ENCODE measurements at regions not wholly inside any gene's neighbourhood (a gene's known extent, or its start where the extent isn't known, plus 50 kb on each side); places are given as distances from the start of the nearest gene placed in this dataset.

GRCh38 chr9:80012557-80013330 is 441.0 kb downstream of the TLE4 start:
- DNase-seq = no peak

GRCh38 chr9:80009204-80009603 is 437.4 kb downstream of the TLE4 start:
- no peak for DNase-seq

DNA sequence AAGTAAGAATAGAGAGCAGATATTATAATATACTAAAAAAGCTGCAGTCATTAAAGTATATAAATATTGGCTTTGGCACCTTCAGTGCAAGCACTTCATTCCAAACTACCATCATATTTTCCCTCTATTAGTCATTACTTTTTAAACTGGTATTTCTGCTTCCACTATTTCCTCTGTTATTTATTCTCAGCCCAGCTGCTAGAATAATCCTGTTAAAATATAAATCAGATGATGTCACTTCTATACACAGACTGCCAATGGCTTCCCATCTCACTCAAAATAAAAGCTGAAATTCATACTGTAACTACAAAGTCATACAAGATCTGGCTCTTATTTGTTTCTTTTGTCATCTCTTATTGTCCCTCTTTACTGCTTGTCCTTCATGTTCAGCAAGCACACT is 432.9 kb downstream of the TLE4 start:
- no peak for DNase-seq

DNA sequence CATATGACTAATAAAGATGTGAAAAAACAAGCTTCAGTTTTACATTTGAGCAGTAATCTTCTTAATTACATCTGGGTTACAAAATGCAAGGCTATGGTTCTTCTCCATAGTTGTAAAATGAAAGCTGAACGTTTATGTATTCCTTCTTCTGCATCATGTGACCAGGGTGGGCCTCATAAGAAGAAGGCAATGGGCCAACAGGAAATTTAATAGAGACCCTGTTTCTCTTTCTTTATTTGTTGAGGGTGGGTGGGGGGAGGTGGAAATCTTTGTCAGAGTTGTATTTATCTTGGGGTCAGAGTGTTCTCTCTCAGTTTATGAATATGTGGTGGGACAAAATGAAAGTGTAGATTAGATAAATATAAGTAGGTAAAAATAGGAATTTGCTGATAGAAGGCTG is 418.8 kb downstream of the TLE4 start:
- no peak for DNase-seq

- DNase-seq = no peak
Measured at GRCh38 chr9:79989079-79989478, 417.3 kb downstream of the TLE4 start.

DNA sequence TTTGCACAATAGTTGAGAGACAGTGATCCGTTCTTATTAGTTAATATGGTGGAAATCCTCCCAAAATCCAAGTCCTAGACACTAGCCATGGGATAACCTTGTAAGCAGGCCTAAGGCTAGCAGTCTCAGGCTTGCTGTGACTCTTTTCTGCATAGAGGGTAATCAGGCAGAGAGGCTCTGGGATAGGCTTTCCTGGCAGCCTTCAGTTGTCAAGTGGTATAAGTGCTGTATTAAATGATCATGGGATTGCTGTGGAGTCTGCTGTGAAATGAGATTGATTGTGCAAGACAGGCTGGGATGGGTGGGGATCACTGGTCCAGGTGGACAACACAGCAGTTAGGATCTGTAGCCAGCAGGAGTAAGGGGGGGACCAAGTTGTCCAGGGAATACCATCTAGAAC is 416.4 kb downstream of the TLE4 start:
- DNase-seq = no peak

- no peak for DNase-seq
Measured at GRCh38 chr9:79986437-79986836, 414.7 kb downstream of the TLE4 start.

- no peak for DNase-seq
Measured at GRCh38 chr9:79985772-79986171, 414.0 kb downstream of the TLE4 start.

GRCh38 chr9:79985264-79985663 is 413.5 kb downstream of the TLE4 start:
- no peak for DNase-seq

GRCh38 chr9:79984429-79985067 is 412.8 kb downstream of the TLE4 start:
- DNase-seq = no peak

- DNase-seq = no peak
Measured at GRCh38 chr9:79980432-79980831, 408.7 kb downstream of the TLE4 start.

- no peak for DNase-seq
Measured at GRCh38 chr9:79977510-79978197, 405.9 kb downstream of the TLE4 start.

- DNase-seq = no peak
Measured at GRCh38 chr9:79977074-79977435, 405.3 kb downstream of the TLE4 start.

- no peak for DNase-seq
Measured at GRCh38 chr9:79976257-79977073, 404.7 kb downstream of the TLE4 start.

DNA sequence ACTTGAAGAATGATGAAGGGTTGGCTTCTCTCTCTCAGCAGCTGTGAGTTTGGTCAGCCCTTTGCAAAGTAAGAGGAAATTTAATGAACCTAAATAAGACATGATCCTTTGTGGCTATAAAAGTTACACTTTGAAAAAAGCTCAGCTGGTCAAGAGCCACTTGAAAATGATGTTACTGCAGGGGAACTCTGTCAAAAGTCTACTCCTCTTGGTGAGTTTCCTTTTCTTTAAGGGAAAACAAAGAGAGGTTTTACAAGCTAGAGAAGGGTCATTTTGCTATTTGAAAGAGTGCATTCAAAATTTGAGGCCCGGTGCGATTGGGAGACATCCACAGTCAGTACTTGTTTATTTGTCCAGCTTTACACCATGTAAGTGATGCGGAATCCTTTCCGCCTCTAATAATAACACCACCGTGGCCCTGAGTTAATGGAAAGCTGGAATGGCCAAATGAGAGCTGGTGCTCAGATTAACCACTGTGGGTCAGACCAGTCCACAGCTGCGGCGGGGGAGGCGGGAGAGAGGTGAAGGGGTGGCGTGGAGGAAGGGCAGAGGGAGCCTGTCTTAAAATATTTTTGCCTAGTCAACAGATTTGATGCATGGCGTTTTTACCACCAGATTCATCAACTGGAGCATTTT is 404.0 kb downstream of the TLE4 start:
- no peak for DNase-seq

DNA sequence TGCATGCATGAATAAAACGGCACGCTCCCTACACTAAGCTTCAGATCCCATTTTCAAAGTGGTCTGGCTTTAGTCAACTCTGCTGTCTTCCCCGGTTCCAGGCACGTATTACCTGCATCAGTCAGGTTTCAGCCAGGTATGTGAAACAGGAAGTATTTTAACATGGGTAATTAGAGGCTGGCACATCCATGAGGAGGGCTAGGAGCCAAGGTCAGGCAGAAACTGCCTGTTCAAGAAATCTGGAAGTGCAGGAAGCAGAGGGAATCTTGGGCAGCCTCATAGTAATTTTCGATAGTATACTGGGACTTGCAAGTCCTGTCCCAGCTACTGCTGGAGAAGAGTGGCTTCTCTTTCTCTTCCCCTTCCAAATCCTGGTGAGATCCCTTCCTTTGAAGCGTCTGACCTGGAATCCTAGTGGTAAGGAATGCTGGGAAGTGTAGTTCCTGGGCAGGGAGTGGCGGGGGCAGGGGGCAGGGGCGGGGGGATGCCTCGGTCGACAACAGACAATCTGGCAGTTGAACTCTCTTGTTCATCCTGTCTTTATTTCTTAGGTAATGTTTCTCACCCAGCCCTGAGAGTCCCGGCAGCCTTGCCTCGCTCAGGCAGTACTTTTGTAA is 403.1 kb downstream of the TLE4 start:
- no peak for DNase-seq

- DNase-seq = no peak
Measured at GRCh38 chr9:79973627-79974026, 401.9 kb downstream of the TLE4 start.

DNA sequence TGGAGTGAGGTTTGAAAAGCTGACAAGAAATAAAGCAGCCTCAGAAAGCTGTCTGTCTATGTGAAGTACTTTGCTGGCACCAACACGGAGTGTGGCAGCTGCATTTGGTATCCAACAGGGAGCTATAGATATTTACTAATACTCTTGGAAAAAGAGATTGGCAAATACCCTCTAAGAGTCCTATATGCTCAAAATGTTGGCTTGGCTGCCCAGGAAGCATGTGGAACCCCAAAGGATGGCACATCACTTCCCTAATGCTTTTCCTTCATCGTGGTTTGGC is 398.3 kb downstream of the TLE4 start:
- no peak for DNase-seq

DNA sequence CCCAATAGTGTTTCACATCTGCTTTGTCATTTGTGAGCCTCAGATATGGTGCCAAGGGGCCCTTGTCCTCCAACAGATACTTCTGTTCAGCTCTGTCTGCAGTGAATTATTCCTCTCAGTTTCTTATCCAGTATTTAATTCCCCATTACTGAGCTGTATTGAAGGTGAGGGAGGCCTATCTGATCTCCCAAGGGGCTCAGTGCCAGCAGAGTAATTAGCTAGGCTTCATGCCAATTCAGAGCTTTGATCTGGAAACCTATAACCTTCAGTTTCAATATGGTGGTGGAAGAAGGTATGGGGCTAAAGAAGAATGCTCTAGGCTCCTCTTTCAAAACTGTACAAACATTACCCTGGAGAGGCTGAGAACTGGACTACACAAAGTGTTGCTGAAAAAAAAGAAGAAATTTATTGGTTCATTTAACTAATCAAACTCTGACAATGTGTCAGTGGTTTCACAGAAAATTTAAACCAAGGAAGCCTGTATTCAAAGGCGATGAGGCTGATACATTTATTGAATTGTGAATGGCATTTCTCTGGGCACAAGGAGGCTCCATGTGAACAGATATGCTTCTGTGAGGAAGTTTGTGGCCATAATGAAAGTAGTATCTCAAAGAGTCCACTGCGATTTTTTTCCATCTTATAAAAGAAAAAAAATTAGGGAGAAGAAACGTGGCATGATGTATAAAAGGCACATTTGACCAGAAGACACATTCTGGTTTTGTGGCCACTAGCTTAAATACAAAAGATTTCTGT is 397.8 kb downstream of the TLE4 start:
- no peak for DNase-seq

DNA sequence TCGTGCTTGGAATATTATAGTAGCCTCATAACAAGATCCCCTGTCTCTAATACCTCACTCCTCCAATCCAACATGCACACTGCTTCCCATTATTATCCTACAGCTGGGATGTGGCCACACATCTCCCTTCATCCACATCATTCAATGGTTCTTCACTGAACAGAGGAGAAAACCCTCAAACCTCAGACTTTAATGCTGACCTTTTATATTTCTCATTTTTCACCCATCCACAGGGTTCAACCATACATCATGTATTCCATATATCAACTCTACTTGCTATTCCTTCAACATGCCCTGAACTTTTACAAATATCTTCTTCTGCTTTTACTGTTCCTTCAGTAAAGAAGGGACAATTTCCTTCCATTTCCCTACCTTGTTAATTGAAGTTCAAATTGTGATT is 396.8 kb downstream of the TLE4 start:
- DNase-seq = no peak

DNA sequence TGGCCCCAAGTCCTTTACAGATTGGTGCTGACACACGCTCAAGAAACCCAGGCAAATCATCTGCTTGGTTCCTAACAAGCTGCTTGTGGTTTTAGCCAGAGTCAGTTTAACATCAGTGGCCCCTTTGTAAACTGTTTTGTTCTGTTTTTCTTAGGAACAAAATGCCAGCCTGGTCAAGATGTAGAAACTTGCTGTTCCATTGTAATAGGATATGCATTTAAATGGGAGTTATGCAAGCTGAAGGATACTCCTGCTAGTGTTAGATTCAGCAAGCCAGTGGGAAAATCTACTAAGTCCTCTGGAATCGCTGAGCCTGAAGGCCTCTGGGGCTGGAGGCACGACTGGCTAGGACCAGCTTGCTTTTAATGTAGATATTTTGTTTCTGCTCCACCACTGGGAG is 391.1 kb downstream of the TLE4 start:
- DNase-seq = no peak

GRCh38 chr9:79962150-79962549 is 390.4 kb downstream of the TLE4 start:
- DNase-seq = no peak
